ENCODE measurements at regions not wholly inside any gene's neighbourhood (a gene's known extent, or its start where the extent isn't known, plus 50 kb on each side); places are given as distances from the start of the nearest gene placed in this dataset.

DNA sequence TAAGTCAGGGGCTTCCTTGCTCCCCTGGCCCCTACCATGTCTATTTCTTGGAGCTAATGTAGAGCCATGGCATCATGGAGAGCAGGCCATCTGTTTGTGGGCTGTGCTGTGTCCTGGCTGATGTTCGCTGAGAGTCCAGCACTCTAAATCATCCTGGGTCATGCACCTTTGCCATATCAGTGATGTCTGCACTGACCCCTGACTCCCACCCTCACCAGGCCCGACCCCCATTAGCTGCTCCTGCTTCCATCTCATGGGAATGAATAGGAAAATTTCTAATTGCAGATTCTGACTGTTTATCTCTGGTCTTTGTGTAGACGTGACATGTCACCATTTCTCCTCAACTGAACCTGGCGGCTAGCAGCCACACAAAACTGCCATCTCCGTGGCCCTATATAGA is 236.9 kb downstream of the NSG2 start:
- TF ChIP-seq POLR2AphosphoS5 (IDR thresholded peaks at IDR 0.05; ENCODE audit: low read depth) = no peak
- no peak for TF ChIP-seq GABPA (IDR thresholded peaks at IDR 0.05; ENCODE audit: low read depth)
- TF ChIP-seq, protein P1, sequence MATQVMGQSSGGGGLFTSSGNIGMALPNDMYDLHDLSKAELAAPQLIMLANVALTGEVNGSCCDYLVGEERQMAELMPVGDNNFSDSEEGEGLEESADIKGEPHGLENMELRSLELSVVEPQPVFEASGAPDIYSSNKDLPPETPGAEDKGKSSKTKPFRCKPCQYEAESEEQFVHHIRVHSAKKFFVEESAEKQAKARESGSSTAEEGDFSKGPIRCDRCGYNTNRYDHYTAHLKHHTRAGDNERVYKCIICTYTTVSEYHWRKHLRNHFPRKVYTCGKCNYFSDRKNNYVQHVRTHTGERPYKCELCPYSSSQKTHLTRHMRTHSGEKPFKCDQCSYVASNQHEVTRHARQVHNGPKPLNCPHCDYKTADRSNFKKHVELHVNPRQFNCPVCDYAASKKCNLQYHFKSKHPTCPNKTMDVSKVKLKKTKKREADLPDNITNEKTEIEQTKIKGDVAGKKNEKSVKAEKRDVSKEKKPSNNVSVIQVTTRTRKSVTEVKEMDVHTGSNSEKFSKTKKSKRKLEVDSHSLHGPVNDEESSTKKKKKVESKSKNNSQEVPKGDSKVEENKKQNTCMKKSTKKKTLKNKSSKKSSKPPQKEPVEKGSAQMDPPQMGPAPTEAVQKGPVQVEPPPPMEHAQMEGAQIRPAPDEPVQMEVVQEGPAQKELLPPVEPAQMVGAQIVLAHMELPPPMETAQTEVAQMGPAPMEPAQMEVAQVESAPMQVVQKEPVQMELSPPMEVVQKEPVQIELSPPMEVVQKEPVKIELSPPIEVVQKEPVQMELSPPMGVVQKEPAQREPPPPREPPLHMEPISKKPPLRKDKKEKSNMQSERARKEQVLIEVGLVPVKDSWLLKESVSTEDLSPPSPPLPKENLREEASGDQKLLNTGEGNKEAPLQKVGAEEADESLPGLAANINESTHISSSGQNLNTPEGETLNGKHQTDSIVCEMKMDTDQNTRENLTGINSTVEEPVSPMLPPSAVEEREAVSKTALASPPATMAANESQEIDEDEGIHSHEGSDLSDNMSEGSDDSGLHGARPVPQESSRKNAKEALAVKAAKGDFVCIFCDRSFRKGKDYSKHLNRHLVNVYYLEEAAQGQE (IDR thresholded peaks at IDR 0.05; ENCODE audit: insufficient replicate concordance, low read depth) = no peak
- TF ChIP-seq, protein P2, sequence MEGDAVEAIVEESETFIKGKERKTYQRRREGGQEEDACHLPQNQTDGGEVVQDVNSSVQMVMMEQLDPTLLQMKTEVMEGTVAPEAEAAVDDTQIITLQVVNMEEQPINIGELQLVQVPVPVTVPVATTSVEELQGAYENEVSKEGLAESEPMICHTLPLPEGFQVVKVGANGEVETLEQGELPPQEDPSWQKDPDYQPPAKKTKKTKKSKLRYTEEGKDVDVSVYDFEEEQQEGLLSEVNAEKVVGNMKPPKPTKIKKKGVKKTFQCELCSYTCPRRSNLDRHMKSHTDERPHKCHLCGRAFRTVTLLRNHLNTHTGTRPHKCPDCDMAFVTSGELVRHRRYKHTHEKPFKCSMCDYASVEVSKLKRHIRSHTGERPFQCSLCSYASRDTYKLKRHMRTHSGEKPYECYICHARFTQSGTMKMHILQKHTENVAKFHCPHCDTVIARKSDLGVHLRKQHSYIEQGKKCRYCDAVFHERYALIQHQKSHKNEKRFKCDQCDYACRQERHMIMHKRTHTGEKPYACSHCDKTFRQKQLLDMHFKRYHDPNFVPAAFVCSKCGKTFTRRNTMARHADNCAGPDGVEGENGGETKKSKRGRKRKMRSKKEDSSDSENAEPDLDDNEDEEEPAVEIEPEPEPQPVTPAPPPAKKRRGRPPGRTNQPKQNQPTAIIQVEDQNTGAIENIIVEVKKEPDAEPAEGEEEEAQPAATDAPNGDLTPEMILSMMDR (IDR thresholded peaks at IDR 0.05; ENCODE audit: insufficient read depth, low read length) = no peak
- TF ChIP-seq SPI1 (IDR thresholded peaks at IDR 0.05; ENCODE audit: borderline replicate concordance, low read depth) = no peak
- DNase-seq (ENCODE audit: low read depth in 1 of 2, low spot score in 1 of 2) = no peak
- Histone ChIP-seq H3K27me3 (ENCODE audit: insufficient read depth, poor library complexity, severe bottlenecking) (peaks cover 7% of the 10 kb centered on the region), H3K27ac (replicated peaks) (no peak overlapping the region), H3K4me3 (replicated peaks; ENCODE audit: insufficient read depth, low read length) (no peak overlapping the region)

DNA sequence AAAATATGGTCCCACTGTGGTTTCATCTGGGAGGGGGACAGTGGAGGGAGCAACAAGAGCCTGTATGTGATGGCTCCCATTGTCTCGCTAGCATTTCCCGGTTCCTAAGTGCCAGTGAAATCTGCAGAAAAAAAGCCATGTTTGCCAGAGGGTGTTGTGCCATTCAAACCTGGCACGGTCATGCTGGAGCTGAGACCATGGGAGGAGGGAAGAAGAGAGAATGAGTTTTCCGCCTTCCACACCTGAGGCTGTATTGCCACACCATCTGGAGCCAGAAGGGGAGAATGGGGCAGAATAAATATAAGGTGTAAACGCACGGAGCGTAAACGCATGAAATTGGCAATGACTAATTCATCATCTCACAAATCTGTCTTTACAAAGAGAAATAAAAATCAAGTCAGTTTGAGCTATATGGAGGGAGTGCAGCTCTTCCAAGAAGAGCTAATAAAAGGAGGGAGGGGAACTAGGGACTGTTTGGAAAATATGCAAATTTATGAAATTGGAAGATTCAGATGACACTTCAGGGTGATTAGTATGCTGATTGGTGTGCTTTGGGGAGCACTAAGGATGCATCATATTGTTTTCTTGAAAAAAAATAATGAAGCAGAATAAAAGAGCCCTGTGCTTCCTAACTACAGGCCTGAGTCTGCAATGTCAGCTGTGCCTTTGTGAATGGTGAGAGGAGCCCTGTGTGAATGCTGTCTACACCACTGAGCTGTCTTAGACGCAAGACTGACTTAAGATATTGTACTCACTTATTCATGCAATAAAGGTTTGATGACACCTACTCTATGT is 237.9 kb downstream of the NSG2 start:
- no peak for TF ChIP-seq GABPA (IDR thresholded peaks at IDR 0.05; ENCODE audit: low read depth)
- no peak for TF ChIP-seq POLR2AphosphoS5 (IDR thresholded peaks at IDR 0.05; ENCODE audit: low read depth)
- TF ChIP-seq, protein P2 (IDR thresholded peaks at IDR 0.05; ENCODE audit: insufficient read depth, low read length) = no peak
- Histone ChIP-seq H3K27ac (replicated peaks) (no peak overlapping the region), H3K27me3 (ENCODE audit: insufficient read depth, poor library complexity, severe bottlenecking) (peaks cover 7% of the 10 kb centered on the region), H3K4me3 (replicated peaks; ENCODE audit: insufficient read depth, low read length) (no peak overlapping the region)
- DNase-seq (ENCODE audit: low read depth in 1 of 2, low spot score in 1 of 2) = no peak

DNA sequence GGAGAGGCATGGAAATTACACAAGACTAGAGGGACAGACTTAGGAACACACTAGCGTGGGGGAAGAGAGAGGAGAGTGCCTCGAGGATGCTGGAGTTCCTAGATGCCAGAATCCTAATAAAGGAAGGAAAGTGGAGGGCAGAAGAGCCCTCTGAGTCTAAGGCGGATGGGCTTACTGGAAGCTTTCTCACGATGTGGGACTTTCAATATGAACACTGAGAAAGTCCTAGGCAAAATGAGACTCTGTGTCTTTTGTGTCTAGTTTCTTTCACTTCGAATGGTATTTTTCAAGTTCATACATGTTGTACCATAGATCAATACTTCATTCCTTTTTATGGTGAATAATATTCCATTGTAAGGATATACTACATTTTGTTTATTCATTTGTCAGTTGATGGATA is 239.4 kb downstream of the NSG2 start:
- TF ChIP-seq, protein P2 (IDR thresholded peaks at IDR 0.05; ENCODE audit: insufficient read depth, low read length) = no peak
- no peak for TF ChIP-seq SPI1 (IDR thresholded peaks at IDR 0.05; ENCODE audit: borderline replicate concordance, low read depth)
- TF ChIP-seq, protein P1 (IDR thresholded peaks at IDR 0.05; ENCODE audit: insufficient replicate concordance, low read depth) = no peak
- no peak for DNase-seq (ENCODE audit: low read depth in 1 of 2, low spot score in 1 of 2)
- H3K27me3 ChIP-seq (ENCODE audit: insufficient read depth, poor library complexity, severe bottlenecking) = peaks cover 7% of the 10 kb centered on the region
- H3K4me3 ChIP-seq (replicated peaks; ENCODE audit: insufficient read depth, low read length) = no peak overlapping the region
- H3K27ac ChIP-seq (replicated peaks) = no peak overlapping the region

DNA sequence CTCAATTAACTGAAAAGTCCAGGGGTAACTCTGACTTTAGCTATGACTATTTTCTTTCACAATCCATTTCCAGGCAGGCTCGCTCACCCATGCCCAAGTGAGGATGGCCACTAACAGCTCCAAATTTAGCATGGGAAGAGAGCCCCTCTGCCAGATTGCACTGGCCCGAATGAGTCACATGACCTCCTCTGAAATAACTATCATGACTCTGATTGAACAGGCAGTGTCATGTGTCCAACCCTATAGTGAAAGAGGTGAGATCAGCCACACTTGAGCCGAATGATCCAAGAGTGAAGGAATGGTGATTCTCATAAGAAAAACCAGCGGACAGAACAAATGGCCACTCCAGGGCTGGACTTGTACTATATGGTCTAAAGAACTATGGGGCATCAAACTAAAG is 242.3 kb downstream of the NSG2 start:
- H3K27me3 ChIP-seq (ENCODE audit: insufficient read depth, poor library complexity, severe bottlenecking) = peaks cover 7% of the 10 kb centered on the region
- TF ChIP-seq, protein P2 (IDR thresholded peaks at IDR 0.05; ENCODE audit: insufficient read depth, low read length) = no peak
- TF ChIP-seq, protein P1 (IDR thresholded peaks at IDR 0.05; ENCODE audit: insufficient replicate concordance, low read depth) = no peak
- no peak for TF ChIP-seq GABPA (IDR thresholded peaks at IDR 0.05; ENCODE audit: low read depth)
- TF ChIP-seq POLR2AphosphoS5 (IDR thresholded peaks at IDR 0.05; ENCODE audit: low read depth) = no peak
- TF ChIP-seq SPI1 (IDR thresholded peaks at IDR 0.05; ENCODE audit: borderline replicate concordance, low read depth) = no peak
- H3K27ac ChIP-seq (replicated peaks) = no peak overlapping the region
- DNase-seq (ENCODE audit: low read depth in 1 of 2, low spot score in 1 of 2) = no peak
- no peak overlapping the region for H3K4me3 ChIP-seq (replicated peaks; ENCODE audit: insufficient read depth, low read length)
